ENCODE measurements at regions not wholly inside any gene's neighbourhood (a gene's known extent, or its start where the extent isn't known, plus 50 kb on each side); places are given as distances from the start of the nearest gene placed in this dataset.
"Not testable (repeated sequence)": the region's sequence is repeated elsewhere in the genome, so short reads cannot be mapped to it uniquely, and the experiment has no call there.

GRCh38 chr1:67482733-67483482, 52.7 kb upstream of the SERBP1 start:
- DNase-seq (ENCODE audit: low read depth) = no peak

- DNase-seq (ENCODE audit: low read depth) = no peak
Measured at GRCh38 chr1:67484492-67484891, 54.3 kb upstream of the SERBP1 start.

- DNase-seq (ENCODE audit: low read depth) = no peak
Measured at GRCh38 chr1:67485046-67485811, 55.0 kb upstream of the SERBP1 start.

- DNase-seq (ENCODE audit: low read depth) = no peak
Measured at GRCh38 chr1:67489643-67490042, 59.4 kb upstream of the SERBP1 start.

- no peak for DNase-seq (ENCODE audit: low read depth)
Measured at GRCh38 chr1:67491280-67491679, 61.1 kb upstream of the SERBP1 start.

GRCh38 chr1:67493148-67493547, 62.9 kb upstream of the SERBP1 start:
- no peak for DNase-seq (ENCODE audit: low read depth)

DNA sequence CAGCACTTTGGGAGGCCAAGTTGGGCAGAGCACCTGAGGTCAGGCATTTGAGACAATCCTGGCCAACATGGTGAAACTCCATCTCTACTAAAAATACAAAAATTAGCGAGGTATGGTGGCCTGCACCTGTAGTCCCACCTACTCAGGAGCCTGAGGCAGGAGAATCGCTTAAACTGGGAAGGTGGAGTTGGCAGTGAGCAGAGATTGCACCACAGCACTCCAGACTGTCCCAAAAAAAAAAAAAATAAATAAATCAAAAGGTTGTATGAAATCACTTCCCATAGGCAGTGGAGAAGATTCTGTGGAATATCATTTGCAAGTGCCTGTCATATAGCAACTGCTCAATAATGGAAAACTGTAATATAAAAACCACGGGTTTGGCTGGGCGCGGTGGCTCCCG, 65.1 kb upstream of the SERBP1 start:
- no peak for DNase-seq (ENCODE audit: low read depth)

DNA sequence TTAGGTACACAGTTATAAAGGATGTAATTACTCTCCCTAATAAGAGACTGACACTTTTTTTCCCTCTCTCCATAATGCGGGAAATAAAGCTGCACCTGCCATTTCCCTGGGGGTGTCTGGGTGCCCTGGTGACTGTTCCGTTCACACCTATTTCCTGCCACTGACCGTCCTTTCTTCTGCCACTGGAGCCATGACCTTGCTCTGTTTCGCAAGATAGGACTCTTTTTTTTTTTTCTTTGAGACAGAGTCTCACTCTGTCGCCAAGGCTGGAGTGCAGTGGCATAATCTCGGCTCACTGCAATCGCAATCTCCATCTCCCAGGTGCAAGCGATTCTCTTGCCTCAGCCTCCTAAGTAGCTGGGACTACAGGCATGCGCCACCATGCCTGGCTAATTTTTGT, 66.1 kb upstream of the SERBP1 start:
- no peak for DNase-seq (ENCODE audit: low read depth)

- DNase-seq (ENCODE audit: low read depth) = peak; percentile 80
Measured at GRCh38 chr1:67500413-67500959, 70.3 kb upstream of the SERBP1 start.

GRCh38 chr1:67503974-67504373, 73.8 kb upstream of the SERBP1 start:
- DNase-seq (ENCODE audit: low read depth) = no peak

GRCh38 chr1:67513392-67514294, 83.4 kb upstream of the SERBP1 start:
- DNase-seq (ENCODE audit: low read depth) = not testable (repeated sequence)

GRCh38 chr1:67514300-67514699, 84.1 kb upstream of the SERBP1 start:
- no peak for DNase-seq (ENCODE audit: low read depth)

- no peak for DNase-seq (ENCODE audit: low read depth)
Measured at GRCh38 chr1:67514786-67515185, 84.6 kb upstream of the SERBP1 start.

DNA sequence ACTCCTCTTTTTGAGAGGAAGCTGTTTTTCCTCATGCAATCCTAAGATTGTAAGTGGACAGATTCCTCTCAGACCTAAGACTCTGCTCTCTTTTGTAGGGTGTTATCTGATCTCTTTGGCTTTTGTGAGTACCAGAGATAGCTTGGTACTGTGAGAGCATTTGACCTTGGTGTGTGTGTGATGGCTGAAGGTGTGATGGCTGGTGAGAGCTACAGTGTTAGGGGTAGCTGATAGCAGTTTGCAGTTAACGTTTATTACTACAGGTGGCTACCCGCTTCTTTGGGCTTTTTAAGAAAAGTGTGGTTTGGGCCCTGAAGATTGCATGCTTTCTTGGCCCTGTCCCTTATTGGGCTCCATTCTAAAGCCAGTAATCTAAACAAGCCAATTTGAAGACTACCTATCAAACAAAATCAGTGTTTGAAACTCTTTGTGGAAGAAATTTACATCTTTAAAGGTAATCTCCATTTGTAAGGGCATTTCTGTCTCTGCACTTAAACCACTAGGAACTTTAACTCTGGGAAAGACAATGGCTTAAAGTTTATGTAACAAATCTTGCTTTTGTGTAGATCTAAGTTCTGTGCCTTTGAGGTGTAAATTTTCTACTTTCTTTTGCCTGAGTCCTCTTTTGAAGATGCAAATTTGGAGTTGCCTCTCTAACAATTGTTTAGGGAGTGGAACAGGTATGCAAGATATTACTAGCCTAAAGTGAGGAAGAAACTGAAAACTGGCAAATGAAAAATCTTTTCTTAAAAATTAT, 85.3 kb upstream of the SERBP1 start:
- no peak for DNase-seq (ENCODE audit: low read depth)

DNA sequence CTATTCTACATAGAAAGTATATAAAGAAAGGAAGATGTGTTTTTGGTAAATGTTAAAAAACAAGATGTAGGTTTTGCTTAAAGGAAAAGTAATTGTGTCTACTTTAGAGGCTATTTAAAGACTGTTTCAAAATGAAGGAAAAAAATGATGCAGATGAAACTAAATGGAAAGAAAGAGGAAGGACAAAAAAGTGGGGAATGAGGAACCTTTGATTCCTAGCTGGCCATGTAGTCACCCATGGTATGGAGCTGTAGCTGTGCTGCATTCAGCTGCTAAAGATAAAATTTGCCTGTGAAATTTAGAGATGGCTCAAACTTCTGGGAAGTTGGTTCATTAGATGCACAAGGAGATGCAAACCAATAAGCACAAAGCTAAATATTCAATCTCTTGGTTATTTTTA, 86.8 kb upstream of the SERBP1 start:
- no peak for DNase-seq (ENCODE audit: low read depth)

DNA sequence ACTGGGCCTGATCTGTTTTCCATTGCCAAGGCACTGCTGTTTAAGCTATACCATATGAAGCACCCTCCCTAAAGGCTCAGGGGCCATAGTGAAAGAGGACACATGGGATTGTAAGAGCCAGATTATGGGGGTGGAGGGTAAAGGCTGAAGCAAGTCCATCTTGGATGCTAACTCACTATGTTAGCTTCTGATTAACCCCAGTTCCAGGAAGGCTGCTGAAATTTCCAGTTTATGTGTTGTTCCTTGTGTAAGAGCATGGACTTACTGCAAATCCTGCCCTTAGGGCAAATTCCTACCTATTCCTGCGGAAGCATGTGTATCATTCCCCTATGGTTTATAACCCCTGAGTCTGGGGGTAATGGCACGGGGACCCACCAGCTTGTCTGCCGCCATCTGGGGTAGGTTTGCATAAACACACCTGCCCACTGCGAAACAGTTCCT, 91.8 kb upstream of the SERBP1 start:
- DNase-seq (ENCODE audit: low read depth) = no peak

DNA sequence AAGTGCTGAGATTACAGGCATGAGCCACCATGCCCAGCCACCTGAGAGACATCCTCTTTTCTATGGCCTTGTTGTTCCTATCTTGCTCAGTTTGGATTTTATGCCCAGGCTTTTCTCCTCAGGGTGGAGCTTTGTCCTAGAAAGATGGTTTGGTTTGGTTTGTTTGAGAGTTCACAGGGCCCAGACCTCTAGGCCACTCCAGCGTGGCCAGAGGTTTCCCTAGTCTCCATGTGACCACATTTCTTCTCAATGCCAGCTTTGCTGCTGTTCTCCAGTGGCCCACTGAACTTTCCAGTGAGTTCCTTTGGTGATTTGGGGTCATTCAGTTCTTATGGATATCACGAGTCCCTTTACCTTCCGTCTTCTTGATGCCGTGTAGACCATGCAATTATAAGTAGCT, 92.6 kb upstream of the SERBP1 start:
- DNase-seq (ENCODE audit: low read depth) = no peak

DNA sequence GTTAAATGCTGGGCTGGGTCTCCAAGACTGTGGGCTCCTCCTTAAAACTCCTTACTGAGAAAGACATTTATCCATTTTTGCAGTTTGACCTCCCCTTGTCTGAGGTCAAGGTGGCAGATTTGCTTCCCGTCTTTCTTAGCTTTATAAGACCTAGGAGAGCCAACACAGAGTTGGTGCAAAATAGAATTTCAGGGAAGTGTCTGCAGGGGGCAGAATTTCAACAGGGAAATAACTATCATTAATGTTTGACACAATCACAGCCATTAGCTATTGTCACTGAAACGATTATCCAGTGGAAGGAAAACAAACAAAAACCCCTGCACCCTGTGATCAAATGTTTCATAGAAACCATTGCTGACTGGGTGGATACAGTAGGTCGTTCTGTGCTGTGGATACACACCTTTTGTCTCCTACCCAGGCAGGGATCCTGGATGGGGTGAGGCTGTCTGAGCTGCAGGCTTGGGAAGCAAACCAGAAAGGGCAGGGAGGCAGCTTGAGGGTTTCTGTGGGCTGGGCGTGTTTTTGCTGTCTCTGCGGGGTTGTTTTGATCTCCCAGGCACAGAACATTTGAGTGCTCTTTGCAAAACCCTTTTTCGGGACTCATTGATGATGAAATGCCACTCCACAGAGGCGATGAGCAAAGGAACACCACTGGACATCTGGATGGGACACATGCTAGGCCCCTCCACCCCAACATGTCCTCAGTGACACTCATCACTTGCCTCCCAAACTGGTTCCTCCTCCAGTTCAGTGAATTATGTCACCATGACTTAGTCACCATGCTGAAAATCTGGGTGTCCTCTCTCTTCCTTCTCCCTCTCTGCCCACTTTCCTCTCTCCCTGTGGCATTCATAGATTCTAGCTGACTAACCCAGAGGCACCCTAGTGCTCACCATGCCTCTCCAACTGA, 94.2 kb upstream of the SERBP1 start:
- DNase-seq (ENCODE audit: low read depth) = no peak

- no peak for DNase-seq (ENCODE audit: low read depth)
Measured at GRCh38 chr1:67525053-67525760, 95.0 kb upstream of the SERBP1 start.
